Brain microvascular endothelial cell (primary cell): ENCODE measurements at regions not wholly inside any gene's neighbourhood (a gene's known extent, or its start where the extent isn't known, plus 50 kb on each side); places are given as distances from the start of the nearest gene placed in this dataset.
A peak's percentile ranks its signal among the peaks of the same experiment; 100 is the strongest.

Source experiments
- DNase-seq: peaks from one replicate; pipeline ENCODE4 v3.0.0-alpha.2; 2020
- H3K27ac ChIP-seq: fragments of 250-450 bp; sonication (Bioruptor Pico); 2 replicates; pipeline ENCODE4 v1.5.1; 2020; ENCODE audit warnings: mild to moderate bottlenecking, moderate library complexity
- H3K27me3 ChIP-seq: fragments of 250-450 bp; sonication (Bioruptor Pico); replicated peaks from 2 replicates; pipeline ENCODE4 v1.5.1; 2020; ENCODE audit warnings: mild to moderate bottlenecking
- H3K36me3 ChIP-seq: fragments of 250-450 bp; sonication (Bioruptor Pico); replicated peaks from 2 replicates; pipeline ENCODE4 v1.5.1; 2020; ENCODE audit warnings: mild to moderate bottlenecking
- H3K4me3 ChIP-seq: 2 replicates; pipeline ENCODE4 v1.5.1; 2011; ENCODE audit warnings: low read depth, mild to moderate bottlenecking, control low read depth, low read length, moderate library complexity
- in situ Hi-C: cut with HindIII; loops from 2 replicates; pipeline ENCODE4 v1.10.0; 2017; ENCODE audit warnings: low sequenced_read_pairs, low pct_ligation_motif_present
- TF ChIP-seq, protein P1 (sequence below): IDR thresholded peaks from 2 replicates; pipeline ENCODE4 v1.5.1; 2011; ENCODE audit warnings: low read depth, mild to moderate bottlenecking, moderate library complexity, low read length, control low read depth, inconsistent platforms; ENCODE audit errors: missing control alignments

- no peaks in the 10 kb centered on the region for H3K36me3 ChIP-seq
- TF ChIP-seq, protein P1, sequence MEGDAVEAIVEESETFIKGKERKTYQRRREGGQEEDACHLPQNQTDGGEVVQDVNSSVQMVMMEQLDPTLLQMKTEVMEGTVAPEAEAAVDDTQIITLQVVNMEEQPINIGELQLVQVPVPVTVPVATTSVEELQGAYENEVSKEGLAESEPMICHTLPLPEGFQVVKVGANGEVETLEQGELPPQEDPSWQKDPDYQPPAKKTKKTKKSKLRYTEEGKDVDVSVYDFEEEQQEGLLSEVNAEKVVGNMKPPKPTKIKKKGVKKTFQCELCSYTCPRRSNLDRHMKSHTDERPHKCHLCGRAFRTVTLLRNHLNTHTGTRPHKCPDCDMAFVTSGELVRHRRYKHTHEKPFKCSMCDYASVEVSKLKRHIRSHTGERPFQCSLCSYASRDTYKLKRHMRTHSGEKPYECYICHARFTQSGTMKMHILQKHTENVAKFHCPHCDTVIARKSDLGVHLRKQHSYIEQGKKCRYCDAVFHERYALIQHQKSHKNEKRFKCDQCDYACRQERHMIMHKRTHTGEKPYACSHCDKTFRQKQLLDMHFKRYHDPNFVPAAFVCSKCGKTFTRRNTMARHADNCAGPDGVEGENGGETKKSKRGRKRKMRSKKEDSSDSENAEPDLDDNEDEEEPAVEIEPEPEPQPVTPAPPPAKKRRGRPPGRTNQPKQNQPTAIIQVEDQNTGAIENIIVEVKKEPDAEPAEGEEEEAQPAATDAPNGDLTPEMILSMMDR: no peak
- in situ Hi-C loops: no loop called here
- H3K27ac ChIP-seq: no peak overlapping the region
- no peak for DNase-seq
- no peak overlapping the region for H3K4me3 ChIP-seq
- no peaks in the 10 kb centered on the region for H3K27me3 ChIP-seq
Observed at GRCh38 chr20:7387638-7388193, 552.5 kb downstream of the HAO1 start.

DNA sequence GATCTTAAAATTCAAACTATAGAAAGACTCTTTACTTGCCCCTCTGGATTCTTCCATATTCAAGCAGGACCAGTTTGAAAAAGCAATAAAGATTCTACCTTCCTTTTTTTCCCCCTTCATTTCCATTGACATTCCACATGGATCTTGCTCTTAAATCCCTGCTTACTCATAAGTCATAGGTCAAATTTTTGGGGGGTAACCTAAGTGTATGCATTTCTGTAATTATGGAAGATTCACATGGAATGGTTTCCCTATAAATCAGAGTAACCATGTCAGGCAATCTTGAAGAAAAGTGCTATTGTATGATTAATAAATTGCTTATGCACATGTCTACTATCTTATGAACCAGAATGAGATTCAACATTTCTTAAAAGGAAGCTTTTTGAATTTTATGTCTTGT, 551.0 kb downstream of the HAO1 start:
- no peaks in the 10 kb centered on the region for H3K27me3 ChIP-seq
- no peak overlapping the region for H3K27ac ChIP-seq
- in situ Hi-C loops: no loop called here
- no peak overlapping the region for H3K4me3 ChIP-seq
- TF ChIP-seq, protein P1: no peak
- DNase-seq: no peak
- no peaks in the 10 kb centered on the region for H3K36me3 ChIP-seq

DNA sequence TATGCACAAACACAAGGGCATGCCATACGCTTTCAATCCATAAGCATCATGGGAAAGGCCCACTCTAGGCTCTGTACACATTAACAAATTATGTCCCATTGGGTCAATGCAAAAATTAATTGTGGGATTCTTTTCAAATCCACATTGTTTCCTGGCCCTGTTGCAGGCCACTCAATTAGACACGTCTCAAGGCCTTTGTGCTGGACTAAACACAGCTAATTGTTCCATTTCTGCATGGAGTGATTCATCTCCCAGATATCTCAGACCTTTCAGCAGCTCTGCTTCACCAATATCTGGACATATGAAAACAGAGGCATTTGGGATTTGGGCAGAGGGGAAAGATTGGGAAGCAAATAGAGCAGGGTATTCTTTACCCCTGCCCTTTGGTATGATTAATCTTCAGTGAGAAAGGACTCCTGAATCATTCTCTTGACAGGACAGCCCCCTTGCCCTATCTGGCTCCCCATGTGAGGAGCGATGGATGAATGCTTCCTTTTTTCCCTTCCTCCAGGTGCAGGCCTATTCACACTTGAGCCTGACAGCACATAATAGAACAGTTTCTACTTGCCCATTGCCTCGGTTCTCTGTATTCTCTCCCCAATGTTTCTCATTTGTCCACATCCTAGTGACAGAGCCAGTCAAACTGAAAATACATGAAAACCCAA, 547.6 kb downstream of the HAO1 start:
- TF ChIP-seq, protein P1: no peak
- in situ Hi-C loops: no loop called here
- no peaks in the 10 kb centered on the region for H3K36me3 ChIP-seq
- H3K27ac ChIP-seq: no peak overlapping the region
- H3K4me3 ChIP-seq: no peak overlapping the region
- DNase-seq: peak; percentile 5
- H3K27me3 ChIP-seq: no peaks in the 10 kb centered on the region

GRCh38 chr20:7399114-7399513, 541.1 kb downstream of the HAO1 start:
- Histone ChIP-seq H3K27me3 (no peaks in the 10 kb centered on the region), H3K27ac (no peak overlapping the region), H3K36me3 (no peaks in the 10 kb centered on the region), H3K4me3 (no peak overlapping the region)
- in situ Hi-C loops: no loop called here
- TF ChIP-seq, protein P1: no peak
- no peak for DNase-seq

- Histone ChIP-seq H3K36me3 (no peaks in the 10 kb centered on the region), H3K27ac (no peak overlapping the region), H3K4me3 (no peak overlapping the region), H3K27me3 (no peaks in the 10 kb centered on the region)
- TF ChIP-seq, protein P1: no peak
- in situ Hi-C loops: no loop called here
- DNase-seq: no peak
Observed at GRCh38 chr20:7399575-7399974, 540.7 kb downstream of the HAO1 start.

DNA sequence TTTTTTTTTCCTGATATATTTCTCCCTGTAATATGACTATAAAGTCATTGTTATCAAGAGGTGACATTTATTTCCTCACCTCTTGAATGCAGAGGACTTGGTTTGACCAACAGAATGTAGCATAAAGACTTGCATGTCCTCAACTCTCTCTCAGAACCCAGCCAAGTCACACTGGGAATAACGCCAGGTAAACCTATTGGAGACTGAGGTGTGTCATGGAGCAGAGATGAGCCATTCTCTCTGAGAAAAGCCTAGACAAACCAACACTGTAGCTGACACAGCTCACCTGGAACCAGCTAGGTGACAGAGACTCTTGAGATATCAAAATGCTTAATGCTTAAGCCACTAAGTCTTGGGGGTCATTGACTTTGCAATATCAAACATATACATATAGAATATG, 533.6 kb downstream of the HAO1 start:
- TF ChIP-seq, protein P1: no peak
- no peak for DNase-seq
- Histone ChIP-seq H3K4me3 (no peak overlapping the region), H3K27me3 (no peaks in the 10 kb centered on the region), H3K27ac (no peak overlapping the region), H3K36me3 (no peaks in the 10 kb centered on the region)
- in situ Hi-C loops: no loop called here
